ENCODE measurements at regions not wholly inside any gene's neighbourhood (a gene's known extent, or its start where the extent isn't known, plus 50 kb on each side); places are given as distances from the start of the nearest gene placed in this dataset.

DNA sequence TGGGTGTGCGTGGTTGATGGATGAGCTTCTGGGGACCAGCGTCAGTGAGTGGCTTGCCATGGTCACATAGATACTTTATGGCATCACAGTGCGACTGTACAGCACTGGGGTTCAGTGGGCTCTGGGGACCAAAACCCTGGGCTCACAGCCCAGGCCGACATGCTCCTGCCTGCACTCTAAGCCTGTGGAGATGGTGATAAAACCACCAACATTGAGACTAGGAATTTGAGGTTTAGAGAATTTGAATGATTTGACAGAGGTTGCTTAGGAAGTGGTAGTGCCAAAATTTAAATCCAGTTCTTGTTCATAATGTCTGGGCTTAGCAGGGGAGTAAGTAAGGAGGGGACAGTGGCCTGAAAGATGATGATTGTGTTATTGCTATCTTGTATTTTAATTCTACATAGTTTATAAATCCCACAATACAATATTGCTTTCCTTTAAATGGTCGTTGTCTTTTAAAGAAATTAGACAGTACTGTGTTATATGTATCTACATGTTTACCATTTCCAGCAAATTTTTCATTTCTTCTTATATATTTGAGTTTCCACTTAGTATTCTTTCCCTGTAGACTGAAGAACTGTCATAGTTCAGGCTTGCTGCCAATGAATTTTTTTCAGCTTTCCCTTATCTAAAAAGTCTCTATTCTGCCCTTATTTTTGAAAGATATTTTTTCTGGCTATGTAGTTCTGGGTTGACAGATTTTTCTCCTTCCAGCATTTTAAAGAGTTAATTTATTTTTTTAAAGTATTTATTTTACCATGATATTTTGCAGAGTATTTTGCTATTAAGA lies 235.4 kb upstream of the RGMA start:
- no peaks in the 10 kb centered on the region for H3K9me3 Mint-ChIP-seq
- H3K36me3 Mint-ChIP-seq = no peaks in the 10 kb centered on the region
- POLR2A ChIA-PET = no interaction called here
- H3K4me1 Mint-ChIP-seq = no peaks in the 10 kb centered on the region
- Histone ChIP-seq H3K27me3 (replicated peaks in 1 of 2; ENCODE audit: control insufficient read depth in 2 of 2, extremely low read depth in 1 of 2, insufficient read depth in 2 of 2, low read length in 1 of 2) (peaks cover 0 to 5% of the 10 kb centered on the region in 2 experiments), H3K4me1 (ENCODE audit: control insufficient read depth in 1 of 2, extremely low read depth in 1 of 2, insufficient read depth in 2 of 2, low read length in 2 of 2) (no peaks in the 10 kb centered on the region), H3K9me3 (no peaks in the 10 kb centered on the region), H3K27ac (ENCODE audit: low read length) (no peak overlapping the region), H3K4me3 (ENCODE audit: control insufficient read depth in 1 of 2, extremely low read depth in 1 of 2, low read length in 1 of 2) (no peak overlapping the region), H3K36me3 (ENCODE audit: control insufficient read depth in 2 of 2, extremely low read depth in 1 of 2, insufficient read depth in 1 of 2, low read length in 1 of 2) (no peaks in the 10 kb centered on the region)
- H3K27me3 Mint-ChIP-seq = peaks cover 5 to 8% of the 10 kb centered on the region in 2 donors
- ATAC-seq (replicated peaks in 1 of 4) = no peak
- no peak overlapping the region for H3K27ac Mint-ChIP-seq
- no peak for DNase-seq
- H3K4me3 Mint-ChIP-seq = no peak overlapping the region
- CTCF ChIA-PET = no interaction called here
- WGBS (ENCODE audit: insufficient coverage) = 79% methylated on average over 3 of the region's 5 CpGs

DNA sequence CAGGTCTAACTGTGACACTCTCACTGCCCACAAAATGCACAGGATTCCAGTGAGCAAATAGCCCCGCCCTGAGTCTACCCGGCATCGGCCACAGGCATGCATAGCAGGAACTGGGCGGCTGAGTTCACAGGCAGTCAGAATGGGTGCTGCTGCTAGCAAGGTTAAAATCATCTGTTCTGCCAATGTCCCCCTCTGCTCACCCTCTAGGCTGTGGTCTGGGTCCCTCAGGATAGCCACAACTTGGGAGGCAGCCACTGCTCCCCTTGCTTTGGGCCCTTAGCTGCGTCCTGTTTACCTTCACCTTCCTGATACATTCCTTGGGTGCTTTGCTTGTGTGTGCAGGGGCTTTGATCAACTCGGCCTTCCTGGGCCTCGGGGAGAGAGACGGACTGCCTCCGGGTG lies 232.9 kb upstream of the RGMA start:
- no peaks in the 10 kb centered on the region for H3K27me3 ChIP-seq (replicated peaks in 1 of 2; ENCODE audit: control insufficient read depth in 2 of 2, extremely low read depth in 1 of 2, insufficient read depth in 2 of 2, low read length in 1 of 2)
- 78% methylated on average over 6 of the region's 9 CpGs for WGBS (ENCODE audit: insufficient coverage)
- no peak overlapping the region for H3K4me3 Mint-ChIP-seq
- H3K36me3 ChIP-seq (ENCODE audit: control insufficient read depth in 2 of 2, extremely low read depth in 1 of 2, insufficient read depth in 1 of 2, low read length in 1 of 2) = no peaks in the 10 kb centered on the region
- H3K4me3 ChIP-seq (ENCODE audit: control insufficient read depth in 1 of 2, extremely low read depth in 1 of 2, low read length in 1 of 2) = no peak overlapping the region
- H3K27ac ChIP-seq (ENCODE audit: low read length) = no peak overlapping the region
- peaks cover 3 to 5% of the 10 kb centered on the region in 2 donors for H3K27me3 Mint-ChIP-seq
- H3K27ac Mint-ChIP-seq = no peak overlapping the region
- no peaks in the 10 kb centered on the region for H3K4me1 Mint-ChIP-seq
- no peak for DNase-seq
- no peaks in the 10 kb centered on the region for H3K9me3 ChIP-seq
- CTCF ChIA-PET = no interaction called here
- H3K4me1 ChIP-seq (ENCODE audit: control insufficient read depth in 1 of 2, extremely low read depth in 1 of 2, insufficient read depth in 2 of 2, low read length in 2 of 2) = no peaks in the 10 kb centered on the region
- H3K9me3 Mint-ChIP-seq = no peaks in the 10 kb centered on the region
- POLR2A ChIA-PET = no interaction called here
- ATAC-seq (replicated peaks in 1 of 4) = no peak
- H3K36me3 Mint-ChIP-seq = no peaks in the 10 kb centered on the region

DNA sequence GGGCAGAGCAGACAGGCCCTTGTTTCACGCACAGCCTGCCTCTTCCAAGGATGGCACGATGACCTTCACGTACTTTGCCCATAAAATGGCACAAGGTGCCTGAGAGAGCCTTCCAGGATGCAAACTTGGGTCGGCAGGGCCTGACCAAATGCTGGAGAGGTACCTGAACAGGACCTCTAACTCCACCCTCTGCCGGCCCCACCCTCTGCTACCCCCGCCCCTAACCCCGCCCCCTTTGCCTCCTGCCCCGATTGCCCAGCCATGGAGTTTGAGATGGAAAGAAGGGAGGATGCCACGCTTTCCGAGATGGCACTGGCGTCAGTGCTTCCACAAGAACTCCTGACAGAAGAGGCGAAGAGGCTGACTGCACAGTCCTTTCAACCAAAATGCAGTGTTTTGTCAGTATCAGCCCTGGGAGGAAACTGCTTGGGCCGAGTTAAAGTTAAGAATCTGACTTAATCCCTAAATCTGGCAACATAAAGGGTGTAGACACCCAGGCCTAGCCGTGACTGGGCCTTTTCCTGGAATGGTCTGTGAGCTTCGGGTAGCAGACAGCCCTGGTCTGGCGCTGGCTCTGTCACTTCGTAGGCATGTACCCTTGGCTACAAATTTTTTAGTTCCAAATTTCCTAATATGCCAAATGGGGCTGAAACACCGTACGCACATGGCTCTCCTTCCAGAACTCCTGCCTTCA lies 230.3 kb upstream of the RGMA start:
- no peaks in the 10 kb centered on the region for H3K36me3 ChIP-seq (ENCODE audit: control insufficient read depth in 2 of 2, extremely low read depth in 1 of 2, insufficient read depth in 1 of 2, low read length in 1 of 2)
- peaks cover 0 to 3% of the 10 kb centered on the region in 2 experiments for H3K27me3 ChIP-seq (replicated peaks in 1 of 2; ENCODE audit: control insufficient read depth in 2 of 2, extremely low read depth in 1 of 2, insufficient read depth in 2 of 2, low read length in 1 of 2)
- ATAC-seq (replicated peaks in 1 of 4) (no peak), DNase-seq (no peak)
- ChIA-PET POLR2A (interaction anchor here in 1 of 2 donors (0.5 kb wide), 1 partner anchor 9 kb away, joined by 5 read pairs; no protein-coding TSS in a partner anchor), CTCF (no interaction called here)
- no peak overlapping the region for H3K27ac ChIP-seq (ENCODE audit: low read length)
- Mint-ChIP-seq H3K4me1 (no peaks in the 10 kb centered on the region), H3K27ac (no peak overlapping the region), H3K27me3 (peaks cover 12 to 13% of the 10 kb centered on the region in 2 donors), H3K4me3 (no peak overlapping the region), H3K36me3 (no peaks in the 10 kb centered on the region), H3K9me3 (no peaks in the 10 kb centered on the region)
- WGBS (ENCODE audit: insufficient coverage) = 92% methylated on average over 11 of the region's 19 CpGs
- H3K4me3 ChIP-seq (ENCODE audit: control insufficient read depth in 1 of 2, extremely low read depth in 1 of 2, low read length in 1 of 2) = no peak overlapping the region
- H3K4me1 ChIP-seq (ENCODE audit: control insufficient read depth in 1 of 2, extremely low read depth in 1 of 2, insufficient read depth in 2 of 2, low read length in 2 of 2) = no peaks in the 10 kb centered on the region
- no peaks in the 10 kb centered on the region for H3K9me3 ChIP-seq

DNA sequence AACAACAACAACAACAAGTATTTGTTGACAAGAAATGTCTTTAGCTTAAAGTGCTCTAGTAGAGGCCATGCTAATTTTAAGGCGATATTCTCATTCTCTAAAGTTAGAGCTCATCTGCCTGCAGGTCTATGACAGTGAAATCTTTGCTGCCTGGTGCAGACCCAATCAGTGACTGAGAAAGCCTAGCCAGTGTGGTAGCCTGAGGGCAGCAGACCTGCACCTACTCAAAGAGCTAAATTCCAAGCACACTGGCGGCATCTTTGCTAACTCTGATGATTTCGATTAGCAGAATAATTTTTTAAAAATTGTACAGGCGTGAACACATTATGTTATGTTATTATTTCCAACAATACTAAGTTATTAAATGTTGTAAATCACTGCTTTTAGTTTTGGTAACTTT lies 228.8 kb upstream of the RGMA start:
- H3K27me3 ChIP-seq (replicated peaks in 1 of 2; ENCODE audit: control insufficient read depth in 2 of 2, extremely low read depth in 1 of 2, insufficient read depth in 2 of 2, low read length in 1 of 2) = peaks cover 0 to 4% of the 10 kb centered on the region in 2 experiments
- H3K27ac Mint-ChIP-seq = no peak overlapping the region
- ChIA-PET POLR2A (no interaction called here), CTCF (no interaction called here)
- H3K27ac ChIP-seq (ENCODE audit: low read length) = no peak overlapping the region
- no peak overlapping the region for H3K4me3 Mint-ChIP-seq
- H3K36me3 ChIP-seq (ENCODE audit: control insufficient read depth in 2 of 2, extremely low read depth in 1 of 2, insufficient read depth in 1 of 2, low read length in 1 of 2) = no peaks in the 10 kb centered on the region
- WGBS (ENCODE audit: insufficient coverage) = 92% methylated on average over 1 of the region's 4 CpGs
- DNase-seq (no peak), ATAC-seq (replicated peaks in 1 of 4) (no peak)
- H3K4me3 ChIP-seq (ENCODE audit: control insufficient read depth in 1 of 2, extremely low read depth in 1 of 2, low read length in 1 of 2) = no peak overlapping the region
- H3K9me3 Mint-ChIP-seq = no peaks in the 10 kb centered on the region
- no peaks in the 10 kb centered on the region for H3K4me1 ChIP-seq (ENCODE audit: control insufficient read depth in 1 of 2, extremely low read depth in 1 of 2, insufficient read depth in 2 of 2, low read length in 2 of 2)
- no peaks in the 10 kb centered on the region for H3K4me1 Mint-ChIP-seq
- no peaks in the 10 kb centered on the region for H3K36me3 Mint-ChIP-seq
- H3K27me3 Mint-ChIP-seq = peaks cover 15 to 16% of the 10 kb centered on the region in 2 donors
- H3K9me3 ChIP-seq = no peaks in the 10 kb centered on the region

DNA sequence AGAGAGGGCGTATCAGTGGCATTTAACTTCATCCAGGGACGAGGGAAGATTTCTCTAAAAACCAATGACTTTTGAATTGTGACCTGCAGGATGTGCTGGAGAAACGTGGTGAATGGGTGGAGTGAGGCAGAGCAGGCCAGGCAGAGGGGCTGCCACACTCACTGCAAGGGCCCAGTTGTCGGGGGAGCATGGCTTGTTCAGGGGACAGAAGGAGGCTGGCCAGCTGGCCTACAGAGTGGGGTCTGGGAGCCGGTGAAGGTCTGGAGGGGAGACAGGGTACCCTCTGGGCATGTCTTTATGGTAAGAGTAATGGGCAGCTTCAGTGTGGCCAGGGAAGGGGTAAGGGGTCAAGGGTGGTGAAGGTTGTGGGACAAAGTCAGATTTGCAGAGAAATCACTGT lies 225.2 kb upstream of the RGMA start:
- Mint-ChIP-seq H3K36me3 (no peaks in the 10 kb centered on the region), H3K27me3 (peaks cover 15 to 16% of the 10 kb centered on the region in 2 donors), H3K27ac (no peak overlapping the region), H3K9me3 (no peaks in the 10 kb centered on the region), H3K4me3 (no peak overlapping the region), H3K4me1 (no peaks in the 10 kb centered on the region)
- ATAC-seq (replicated peaks in 1 of 4) = no peak
- Histone ChIP-seq H3K4me1 (ENCODE audit: control insufficient read depth in 1 of 2, extremely low read depth in 1 of 2, insufficient read depth in 2 of 2, low read length in 2 of 2) (no peaks in the 10 kb centered on the region), H3K36me3 (ENCODE audit: control insufficient read depth in 2 of 2, extremely low read depth in 1 of 2, insufficient read depth in 1 of 2, low read length in 1 of 2) (no peaks in the 10 kb centered on the region), H3K4me3 (ENCODE audit: control insufficient read depth in 1 of 2, extremely low read depth in 1 of 2, low read length in 1 of 2) (no peak overlapping the region), H3K9me3 (no peaks in the 10 kb centered on the region), H3K27me3 (replicated peaks in 1 of 2; ENCODE audit: control insufficient read depth in 2 of 2, extremely low read depth in 1 of 2, insufficient read depth in 2 of 2, low read length in 1 of 2) (peaks cover 0 to 7% of the 10 kb centered on the region in 2 experiments), H3K27ac (ENCODE audit: low read length) (no peak overlapping the region)
- WGBS (ENCODE audit: insufficient coverage) = 75% methylated on average over 5 of the region's 5 CpGs
- no peak for DNase-seq
- POLR2A ChIA-PET = no interaction called here
- CTCF ChIA-PET = no interaction called here

DNA sequence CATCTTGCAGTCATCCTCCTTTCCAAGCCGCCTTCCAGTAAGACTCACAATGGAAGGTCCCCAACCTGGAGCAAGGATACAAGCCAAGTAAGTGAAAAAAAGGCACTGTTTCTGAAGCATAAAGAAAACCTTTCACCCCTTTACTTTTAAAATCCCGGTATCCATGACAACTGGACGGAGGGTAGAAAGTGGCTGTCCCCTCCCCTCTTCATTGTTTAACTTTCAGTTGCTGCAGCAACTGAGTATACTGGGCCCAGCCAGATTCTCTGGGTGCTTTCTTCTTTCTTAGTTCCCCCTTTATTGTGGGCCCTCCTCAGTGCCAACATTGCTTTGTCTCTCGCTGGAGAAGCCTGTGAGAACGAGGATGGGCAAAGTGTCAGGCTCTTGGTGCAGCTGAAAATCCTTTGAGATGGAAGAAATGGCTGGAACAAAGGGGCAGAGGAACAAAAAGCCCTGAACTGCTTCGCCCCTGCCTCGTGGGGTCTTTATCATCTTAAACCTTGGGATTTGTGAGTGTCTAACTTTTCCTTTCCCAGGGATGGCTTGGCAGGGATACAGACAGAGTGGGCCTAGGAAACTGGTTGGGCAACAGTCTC lies 224.0 kb upstream of the RGMA start:
- H3K36me3 Mint-ChIP-seq = no peaks in the 10 kb centered on the region
- H3K27ac ChIP-seq (ENCODE audit: low read length) = no peak overlapping the region
- DNase-seq = no peak
- 86% methylated on average over 6 of the region's 7 CpGs for WGBS (ENCODE audit: insufficient coverage)
- H3K9me3 ChIP-seq = no peaks in the 10 kb centered on the region
- H3K4me1 Mint-ChIP-seq = no peaks in the 10 kb centered on the region
- no peaks in the 10 kb centered on the region for H3K36me3 ChIP-seq (ENCODE audit: control insufficient read depth in 2 of 2, extremely low read depth in 1 of 2, insufficient read depth in 1 of 2, low read length in 1 of 2)
- peaks cover 0 to 7% of the 10 kb centered on the region in 2 experiments for H3K27me3 ChIP-seq (replicated peaks in 1 of 2; ENCODE audit: control insufficient read depth in 2 of 2, extremely low read depth in 1 of 2, insufficient read depth in 2 of 2, low read length in 1 of 2)
- no peaks in the 10 kb centered on the region for H3K9me3 Mint-ChIP-seq
- no peak overlapping the region for H3K4me3 ChIP-seq (ENCODE audit: control insufficient read depth in 1 of 2, extremely low read depth in 1 of 2, low read length in 1 of 2)
- H3K4me1 ChIP-seq (ENCODE audit: control insufficient read depth in 1 of 2, extremely low read depth in 1 of 2, insufficient read depth in 2 of 2, low read length in 2 of 2) = no peaks in the 10 kb centered on the region
- peaks cover 15 to 16% of the 10 kb centered on the region in 2 donors for H3K27me3 Mint-ChIP-seq
- ATAC-seq (replicated peaks in 1 of 4) = no peak
- H3K4me3 Mint-ChIP-seq = no peak overlapping the region
- ChIA-PET POLR2A (no interaction called here), CTCF (no interaction called here)
- H3K27ac Mint-ChIP-seq = no peak overlapping the region

Measured in T-cell (primary cell).